ENCODE measurements at regions not wholly inside any gene's neighbourhood (a gene's known extent, or its start where the extent isn't known, plus 50 kb on each side); places are given as distances from the start of the nearest gene placed in this dataset.

- no peak for TF ChIP-seq POLR2A (IDR thresholded peaks at IDR 0.05; ENCODE audit: low read depth, low read length)
- TF ChIP-seq TAF1 (IDR thresholded peaks at IDR 0.05; ENCODE audit: low read depth, low read length): no peak
- no peak for TF ChIP-seq SPI1 (IDR thresholded peaks at IDR 0.05; ENCODE audit: low read depth, low read length)
Measured at GRCh38 chr11:95524314-95525036, 265.1 kb downstream of the FAM76B start.

Data from GM12891 (cell line).